ENCODE measurements at regions not wholly inside any gene's neighbourhood (a gene's known extent, or its start where the extent isn't known, plus 50 kb on each side); places are given as distances from the start of the nearest gene placed in this dataset.

- Histone ChIP-seq H3K9me1 (replicated peaks; ENCODE audit: control insufficient read depth, extremely low read depth, insufficient read depth, low read length) (no peaks in the 10 kb centered on the region), H3K4me2 (ENCODE audit: insufficient read depth, low read length) (no peak overlapping the region), H3K4me1 (ENCODE audit: control insufficient read depth, extremely low read depth, insufficient read depth, low read length) (peaks cover 15% of the 10 kb centered on the region), H4K20me1 (replicated peaks; ENCODE audit: control insufficient read depth, extremely low read depth, insufficient read depth, low read length) (no peaks in the 10 kb centered on the region), H3K27ac (ENCODE audit: insufficient read depth, low read depth, low read length) (no peak overlapping the region), H2AFZ (ENCODE audit: low read depth, low read length) (no peak overlapping the region), H3K9ac (replicated peaks; ENCODE audit: extremely low read depth, insufficient read depth, low read length) (no peak overlapping the region), H3K79me2 (ENCODE audit: control insufficient read depth, insufficient read depth, low read length) (no peaks in the 10 kb centered on the region), H3K4me3 (replicated peaks in 1 of 3; ENCODE audit: insufficient read depth in 1 of 3, low read depth in 1 of 3, low read length in 3 of 3) (no peak overlapping the region), H3K9me3 (replicated peaks; ENCODE audit: control insufficient read depth, insufficient read depth, low read length) (peaks cover 3% of the 10 kb centered on the region), H3K27me3 (ENCODE audit: control insufficient read depth in 2 of 2, insufficient read depth in 2 of 2, low read length in 2 of 2) (no peaks in the 10 kb centered on the region), H3K36me3 (ENCODE audit: control insufficient read depth in 2 of 2, extremely low read depth in 1 of 2, insufficient read depth in 2 of 2, low read length in 2 of 2) (no peaks in the 10 kb centered on the region)
- intact Hi-C loops (cut with micrococcal nuclease) (no loop called here), dilution Hi-C loops (cut with MboI; ENCODE audit: extremely low pct_ligation_motif_present, low sequenced_read_pairs) (no loop called here)
- TF ChIP-seq FOS (IDR thresholded peaks at IDR 0.05; ENCODE audit: borderline replicate concordance, insufficient read depth, low read length) (no peak), POLR2AphosphoS5 (IDR thresholded peaks at IDR 0.05; ENCODE audit: insufficient read depth, low read depth, low read length) (no peak), MYC (IDR thresholded peaks at IDR 0.05; ENCODE audit: low read depth, low read length) (no peak), EZH2 (IDR thresholded peaks at IDR 0.05; ENCODE audit: borderline replicate concordance, low read depth, low read length, severe bottlenecking) (no peak), CTCF (IDR thresholded peaks at IDR 0.05; ENCODE audit: extremely low read depth in 1 of 2, insufficient read depth in 1 of 2, low read depth in 1 of 2, low read length in 2 of 2) (no peak), JUN (IDR thresholded peaks at IDR 0.05; ENCODE audit: borderline replicate concordance, insufficient read depth, insufficient read length, low read depth) (no peak), MAX (IDR thresholded peaks at IDR 0.05; ENCODE audit: insufficient read depth, insufficient read length) (no peak), GATA2 (IDR thresholded peaks at IDR 0.05; ENCODE audit: insufficient read depth, insufficient read length, low read depth, low read length) (no peak), POLR2A (IDR thresholded peaks at IDR 0.05; ENCODE audit: low read depth, low read length) (no peak)
- FAIRE-seq (no peak), DNase-seq (ENCODE audit: low read depth, low spot score) (no peak)
- POLR2A ChIA-PET, result no interaction called here
- CTCF ChIA-PET, result interaction anchor here (0.8 to 2.2 kb wide), 2 partner anchors 13 to 271 kb away, joined by 3 to 7 read pairs; no protein-coding TSS in a partner anchor
- no TSS peak for BruUV-seq (replicated peaks)
These were observed 440.1 kb upstream of the DDI1 start for GRCh38 chr11:103596315-103596714.
